Lower leg skin (tissue), 4 donors: ENCODE measurements at regions not wholly inside any gene's neighbourhood (a gene's known extent, or its start where the extent isn't known, plus 50 kb on each side); places are given as distances from the start of the nearest gene placed in this dataset.
"Not testable (repeated sequence)": the region's sequence is repeated elsewhere in the genome, so short reads cannot be mapped to it uniquely, and the experiment has no call there.

Source experiments
- DNase-seq, 2 donors: peaks; one replicate each; pipeline ENCODE4 v3.0.0-alpha.2; 2019; ENCODE audit warnings: low spot score in 2 of 2
- H3K4me3 ChIP-seq: fragments of 200-600 bp; sonication (generic); 2 replicates; pipeline ENCODE4 v1.5.1; 2017; ENCODE audit warnings: mild to moderate bottlenecking, low read depth; ENCODE audit not compliant: poor library complexity, severe bottlenecking
- POLR2A ChIP-seq, 2 donors: fragments of 450-650 bp; IDR thresholded peaks; one replicate each; pipeline ENCODE4 v1.6.1; 2016 to 2017; ENCODE audit warnings: antibody characterized with exemption in 2 of 2, mild to moderate bottlenecking in 1 of 2, moderate library complexity in 1 of 2
- WGBS, 2 donors: methylation state at CpG; one replicate each; pipeline ENCODE4 v1.1.5; 2018; 5-methylcytosine and 5-hydroxymethylcytosine counted together
- intact Hi-C: fragments of 100-400 bp; cut with DNase I; formaldehyde crosslinking; loops from one replicate; pipeline ENCODE4 v1.15.0; 2023; ENCODE audit warnings: low total_unique reads
- TF ChIP-seq, protein P1 (sequence below), 3 donors: fragments of 450-650 bp; IDR thresholded peaks; one replicate each; pipeline ENCODE4 v1.5.1; 2016; ENCODE audit warnings: antibody characterized with exemption in 3 of 3, mild to moderate bottlenecking in 3 of 3, moderate library complexity in 2 of 3

DNA sequence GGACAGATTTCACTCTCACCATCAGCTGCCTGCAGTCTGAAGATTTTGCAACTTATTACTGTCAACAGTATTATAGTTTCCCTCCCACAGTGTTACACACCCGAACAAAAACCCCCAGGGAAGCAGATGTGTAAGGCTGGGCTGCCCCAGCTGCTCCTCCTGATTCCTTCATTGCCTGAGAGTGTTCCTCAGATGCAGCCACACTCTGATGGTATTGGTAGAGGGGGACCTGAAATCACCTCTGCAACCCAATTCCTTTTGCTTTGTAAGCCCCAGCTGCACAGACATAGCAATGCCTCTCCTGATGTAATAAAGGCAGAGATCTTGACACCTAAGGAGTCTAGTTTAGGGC lies 1529.8 kb downstream of the RPIA start:
- TF ChIP-seq, protein P1, sequence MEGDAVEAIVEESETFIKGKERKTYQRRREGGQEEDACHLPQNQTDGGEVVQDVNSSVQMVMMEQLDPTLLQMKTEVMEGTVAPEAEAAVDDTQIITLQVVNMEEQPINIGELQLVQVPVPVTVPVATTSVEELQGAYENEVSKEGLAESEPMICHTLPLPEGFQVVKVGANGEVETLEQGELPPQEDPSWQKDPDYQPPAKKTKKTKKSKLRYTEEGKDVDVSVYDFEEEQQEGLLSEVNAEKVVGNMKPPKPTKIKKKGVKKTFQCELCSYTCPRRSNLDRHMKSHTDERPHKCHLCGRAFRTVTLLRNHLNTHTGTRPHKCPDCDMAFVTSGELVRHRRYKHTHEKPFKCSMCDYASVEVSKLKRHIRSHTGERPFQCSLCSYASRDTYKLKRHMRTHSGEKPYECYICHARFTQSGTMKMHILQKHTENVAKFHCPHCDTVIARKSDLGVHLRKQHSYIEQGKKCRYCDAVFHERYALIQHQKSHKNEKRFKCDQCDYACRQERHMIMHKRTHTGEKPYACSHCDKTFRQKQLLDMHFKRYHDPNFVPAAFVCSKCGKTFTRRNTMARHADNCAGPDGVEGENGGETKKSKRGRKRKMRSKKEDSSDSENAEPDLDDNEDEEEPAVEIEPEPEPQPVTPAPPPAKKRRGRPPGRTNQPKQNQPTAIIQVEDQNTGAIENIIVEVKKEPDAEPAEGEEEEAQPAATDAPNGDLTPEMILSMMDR (IDR thresholded peaks at IDR 0.05): no peak
- no peak for TF ChIP-seq POLR2A (IDR thresholded peaks at IDR 0.05)
- intact Hi-C loops: no loop called here
- DNase-seq: no peak
- WGBS, 2 donors: 0 to 29% methylated on average over 1 of the region's 1 CpG
- H3K4me3 ChIP-seq: no peak overlapping the region

- intact Hi-C loops, H3K4me3 ChIP-seq, DNase-seq: not testable (repeated sequence)
These were observed 1533.3 kb downstream of the RPIA start for GRCh38 chr2:90224767-90225166.

DNA sequence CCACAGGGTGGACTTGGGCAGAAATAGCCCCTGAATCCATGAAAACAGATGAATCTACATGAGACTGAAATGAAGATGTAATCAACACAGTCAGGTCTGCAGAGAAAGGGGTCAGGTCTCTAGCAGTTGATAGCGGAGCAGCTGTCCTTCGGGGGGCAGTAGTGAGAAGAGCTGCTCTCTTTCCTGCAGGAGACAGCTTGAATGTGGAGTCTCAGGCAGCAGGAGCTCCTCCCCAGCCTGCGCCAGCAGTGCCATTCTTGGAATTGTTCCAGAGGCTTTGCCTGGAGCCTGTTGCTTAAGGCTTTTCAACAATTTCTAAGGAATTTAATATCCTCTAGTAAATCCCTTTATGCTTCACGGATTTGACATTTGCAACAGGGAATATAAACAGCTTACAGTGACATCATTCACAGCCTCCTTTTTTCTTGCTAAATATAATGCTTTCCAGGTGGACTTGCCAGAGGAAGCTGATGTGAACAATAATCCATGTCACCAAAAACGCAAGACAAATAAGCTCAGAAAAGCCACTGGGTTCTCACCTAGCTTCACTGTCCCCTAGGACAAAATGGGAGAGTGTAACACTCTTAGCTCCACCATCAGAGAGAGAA lies 1535.1 kb downstream of the RPIA start:
- WGBS, 2 donors: 14 to 28% methylated on average over 5 of the region's 5 CpGs
- DNase-seq, H3K4me3 ChIP-seq, intact Hi-C loops: not testable (repeated sequence)

- intact Hi-C loops, H3K4me3 ChIP-seq, DNase-seq: not testable (repeated sequence)
- 77 to 85% methylated on average over 4 of the region's 4 CpGs for WGBS, 2 donors
These were observed 1539.7 kb downstream of the RPIA start for GRCh38 chr2:90231199-90231598.

GRCh38 chr2:90235452-90235851 lies 1544.0 kb downstream of the RPIA start:
- H3K4me3 ChIP-seq, intact Hi-C loops, DNase-seq: not testable (repeated sequence)
- 63% methylated on average over 1 of the region's 1 CpG; no CpG with 5 or more reads in 1 of the 2 donors for WGBS, 2 donors

DNA sequence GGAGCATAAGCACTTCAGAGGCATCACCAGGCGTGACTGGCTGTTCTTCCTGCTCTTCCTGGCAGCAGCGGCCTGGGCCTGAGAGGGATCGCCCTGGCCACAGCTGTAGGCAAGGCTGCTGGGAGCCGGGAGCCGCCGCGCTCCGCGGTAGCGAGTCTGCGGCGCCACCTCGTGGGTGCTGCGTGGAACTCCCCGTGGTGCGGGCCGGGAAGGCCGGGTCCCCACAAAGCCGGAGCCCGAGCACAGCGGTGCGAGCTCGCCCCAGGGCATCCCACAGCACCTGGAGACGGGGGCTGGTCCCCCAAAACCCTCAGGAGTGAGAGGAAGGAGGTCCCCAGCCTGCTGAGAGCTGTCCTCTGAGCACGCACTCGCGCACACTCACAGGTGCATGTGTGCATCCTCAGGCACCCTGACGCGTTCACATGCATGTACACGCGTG lies 1546.5 kb downstream of the RPIA start:
- H3K4me3 ChIP-seq, DNase-seq, intact Hi-C loops: not testable (repeated sequence)
- WGBS, 2 donors: 9 to 26% methylated on average over 15 to 16 of the region's 31 CpGs

DNA sequence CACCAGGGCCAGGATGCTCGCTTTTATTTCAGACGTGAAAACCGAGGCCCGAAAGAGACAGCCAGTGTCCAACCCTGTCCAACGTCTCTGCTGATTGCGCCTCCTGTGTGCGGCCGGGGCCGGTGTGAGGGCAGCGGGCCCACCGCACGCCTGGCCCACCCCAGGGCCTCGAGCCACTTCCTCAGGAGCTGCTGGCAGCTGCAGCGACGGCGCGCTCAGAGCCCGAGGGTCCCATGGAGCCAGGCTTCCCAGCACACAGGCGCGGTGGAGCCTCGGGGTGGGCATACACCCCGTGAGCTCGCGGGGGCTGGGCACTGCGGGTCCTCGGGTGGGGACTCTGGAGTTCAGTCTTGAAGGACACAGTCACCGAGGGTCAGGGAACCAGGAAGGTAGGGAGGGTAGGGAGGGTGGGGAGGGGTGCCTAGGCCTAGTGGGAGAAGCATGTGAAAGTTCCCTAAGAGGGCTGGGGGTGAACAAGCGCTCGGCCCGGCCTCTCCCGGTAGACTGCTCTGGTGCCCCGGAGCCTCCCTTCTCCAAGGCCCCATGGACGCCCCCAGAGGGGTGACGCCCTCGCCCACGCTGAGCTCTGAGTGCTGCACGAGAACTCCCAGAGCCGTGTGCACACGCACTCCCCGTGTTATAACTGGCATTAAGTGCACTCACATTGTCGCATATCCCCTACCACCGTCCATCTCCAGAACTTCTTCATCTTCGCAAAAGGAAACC lies 1547.2 kb downstream of the RPIA start:
- DNase-seq, intact Hi-C loops: not testable (repeated sequence)
- 90 to 91% methylated on average over 31 to 37 of the region's 43 CpGs for WGBS, 2 donors

GRCh38 chr2:90239769-90240168 lies 1548.3 kb downstream of the RPIA start:
- DNase-seq, H3K4me3 ChIP-seq, intact Hi-C loops: not testable (repeated sequence)
- 50 to 58% methylated on average over 3 to 6 of the region's 6 CpGs for WGBS, 2 donors

More for the DNA sequence above, 1547.2 kb downstream of the RPIA start:
- H3K4me3 ChIP-seq: not testable (repeated sequence)

GRCh38 chr2:90244902-90245765 lies 1553.7 kb downstream of the RPIA start:
- intact Hi-C loops, DNase-seq, H3K4me3 ChIP-seq: not testable (repeated sequence)
- WGBS, 2 donors: 83 to 94% methylated on average over 69 to 79 of the region's 94 CpGs

DNA sequence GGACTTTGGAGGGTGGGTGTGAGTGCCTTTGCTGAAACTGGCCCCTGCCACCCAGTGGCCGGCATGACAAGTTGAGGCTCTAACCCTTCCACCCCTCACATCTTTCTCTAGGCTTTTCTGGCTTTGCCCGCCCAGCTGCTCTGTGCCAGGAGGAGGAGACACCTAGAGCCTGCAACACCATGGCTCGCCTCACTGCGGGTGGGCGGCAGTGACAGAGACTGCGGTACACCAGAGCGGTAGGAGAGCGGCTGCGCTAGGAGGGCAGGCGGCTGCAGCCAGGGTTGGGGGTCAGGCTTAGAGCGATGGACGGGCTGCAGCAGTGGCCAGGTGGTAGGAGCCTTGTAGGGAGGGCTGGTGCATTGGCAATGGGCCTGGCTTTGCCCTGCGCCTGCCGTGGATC lies 1556.9 kb downstream of the RPIA start:
- H3K4me3 ChIP-seq, DNase-seq, intact Hi-C loops: not testable (repeated sequence)
- WGBS, 2 donors: 91 to 97% methylated on average over 7 to 10 of the region's 14 CpGs

DNA sequence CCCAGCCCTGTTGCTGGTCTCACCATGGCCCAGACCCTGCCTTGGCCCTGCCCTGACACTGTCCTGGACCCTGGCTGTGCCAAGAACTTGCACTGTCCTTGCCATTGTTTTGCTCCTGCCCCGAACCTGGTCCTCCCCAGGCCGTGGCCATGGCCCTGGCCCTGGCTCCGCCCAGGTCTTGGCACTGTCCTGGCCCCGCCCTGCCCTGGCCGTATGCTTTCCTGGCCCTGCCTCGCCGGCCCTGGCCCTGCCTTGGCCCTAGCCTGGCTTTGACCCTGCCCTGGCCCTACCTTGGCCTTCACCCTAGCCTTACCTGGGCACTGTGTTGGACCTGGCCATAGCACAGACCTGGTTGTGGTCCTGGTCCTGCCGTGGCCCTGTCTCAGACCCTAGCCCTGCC lies 1558.9 kb downstream of the RPIA start:
- intact Hi-C loops, H3K4me3 ChIP-seq, DNase-seq: not testable (repeated sequence)
- 71 to 76% methylated on average over 8 of the region's 8 CpGs for WGBS, 2 donors

GRCh38 chr2:90251576-90251975 lies 1560.1 kb downstream of the RPIA start:
- peak in 1 of 2 donors; percentile 66 for DNase-seq
- 86 to 90% methylated on average over 2 of the region's 2 CpGs for WGBS, 2 donors
- intact Hi-C loops, H3K4me3 ChIP-seq: not testable (repeated sequence)

DNA sequence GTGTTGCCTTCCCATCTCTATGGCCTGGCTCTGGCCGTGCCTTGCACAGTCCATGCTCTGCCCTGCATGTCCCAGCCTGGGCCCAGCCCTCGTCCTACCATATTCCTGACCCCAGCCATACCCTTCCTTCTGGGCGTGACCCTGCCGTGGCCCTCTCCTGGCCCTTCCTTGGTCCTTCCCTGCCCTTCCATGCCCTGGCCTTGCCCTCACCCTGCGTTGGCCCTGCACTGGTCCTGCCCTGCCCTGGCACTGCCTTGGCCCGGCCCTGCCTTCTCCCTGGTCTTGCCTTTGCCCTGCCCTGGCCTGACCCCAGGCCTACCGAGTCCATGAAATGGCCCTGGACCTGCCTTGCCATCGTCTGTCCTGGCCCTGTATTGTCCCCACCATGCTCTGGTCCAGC lies 1561.8 kb downstream of the RPIA start:
- DNase-seq: peak in 1 of 2 donors; percentile 76
- intact Hi-C loops: not testable (repeated sequence)

DNA sequence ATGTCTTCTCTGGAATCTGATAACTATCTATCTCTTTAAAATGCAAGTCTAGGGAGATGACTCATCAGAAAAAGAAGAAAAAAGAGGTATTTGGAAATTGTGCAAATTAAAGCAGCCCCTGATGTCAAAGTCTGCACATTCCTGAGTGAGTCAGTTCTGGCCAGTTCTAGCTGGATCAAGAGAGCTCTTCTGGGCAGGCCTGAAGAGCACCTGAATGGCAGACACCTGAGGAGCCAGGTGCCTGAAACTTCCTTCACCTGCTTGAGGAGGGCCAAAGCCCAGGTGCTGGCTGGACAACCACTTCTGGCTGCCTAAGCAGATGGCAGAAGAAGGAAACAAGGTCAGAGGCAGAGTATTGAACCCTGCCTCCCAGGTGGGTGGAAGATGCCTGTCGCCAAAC lies 1575.4 kb downstream of the RPIA start:
- DNase-seq, intact Hi-C loops, H3K4me3 ChIP-seq: not testable (repeated sequence)
- WGBS, 2 donors: 100% methylated on average over 1 of the region's 1 CpG; no CpG with 5 or more reads in 1 of the 2 donors

More for the DNA sequence above, 1561.8 kb downstream of the RPIA start:
- 84 to 89% methylated on average over 8 of the region's 8 CpGs for WGBS, 2 donors
- not testable (repeated sequence) for H3K4me3 ChIP-seq
